SU-DHL-6 (cell line): ENCODE measurements at regions not wholly inside any gene's neighbourhood (a gene's known extent, or its start where the extent isn't known, plus 50 kb on each side); places are given as distances from the start of the nearest gene placed in this dataset.

Source experiments
- H2AFZ ChIP-seq: fragments of 200-600 bp; sonication (generic); 2 replicates; pipeline ENCODE4 v1.6.1; 2014; ENCODE audit warnings: low read depth, mild to moderate bottlenecking, moderate library complexity, mixed read lengths, antibody characterized with exemption, low read length; ENCODE audit not compliant: severe bottlenecking
- H3F3A ChIP-seq: fragments of 200-600 bp; shearing (Covaris generic); 2 replicates; pipeline ENCODE4 v1.6.0; 2016; ENCODE audit warnings: antibody characterized with exemption, mild to moderate bottlenecking; ENCODE audit not compliant: insufficient read depth
- H3K27ac ChIP-seq: fragments of 200-600 bp; sonication (generic); 2 replicates; pipeline ENCODE4 v1.5.1; 2016; ENCODE audit warnings: low read depth, mild to moderate bottlenecking, low read length, moderate library complexity, mixed read lengths
- H3K27me3 ChIP-seq: fragments of 200-600 bp; sonication (generic), shearing (Covaris generic); 2 replicates; pipeline ENCODE4 v1.6.0; 2014; ENCODE audit warnings: mild to moderate bottlenecking, low read length
- H3K36me3 ChIP-seq: fragments of 200-600 bp; sonication (generic); 2 replicates; pipeline ENCODE4 v1.6.1; 2014; ENCODE audit warnings: mild to moderate bottlenecking, low read length, mixed read lengths
- H3K4me2 ChIP-seq: fragments of 300-600, 200-600 bp; shearing (Covaris generic), sonication (generic); 2 replicates; pipeline ENCODE4 v1.6.0; 2014; ENCODE audit warnings: low read length, low read depth, mild to moderate bottlenecking; ENCODE audit not compliant: poor library complexity, severe bottlenecking
- H3K4me3 ChIP-seq: fragments of 200-600 bp; sonication (generic); 2 replicates; pipeline ENCODE4 v1.5.1; 2014; ENCODE audit warnings: antibody characterized with exemption, low read length, mild to moderate bottlenecking, mixed read lengths; ENCODE audit not compliant: insufficient read depth, poor library complexity, severe bottlenecking
- H3K79me2 ChIP-seq: fragments of 200-600 bp; sonication (generic); 2 replicates; pipeline ENCODE4 v1.6.1; 2014; ENCODE audit warnings: mild to moderate bottlenecking, low read length, moderate library complexity; ENCODE audit not compliant: insufficient read depth
- H3K9ac ChIP-seq: fragments of 200-600 bp; sonication (generic); 2 replicates; pipeline ENCODE4 v1.7.0; 2014; ENCODE audit warnings: mild to moderate bottlenecking, low read length
- H3K9me2 ChIP-seq: fragments of 200-600 bp; sonication (generic); replicated peaks from 2 replicates; pipeline ENCODE4 v1.6.1; 2014; ENCODE audit warnings: low read length; ENCODE audit not compliant: insufficient read depth
- H3K9me3 ChIP-seq: fragments of 200-600 bp; sonication (generic); 2 replicates; pipeline ENCODE4 v1.6.1; 2014; ENCODE audit warnings: low read length, mixed read lengths; ENCODE audit not compliant: insufficient read depth
- H4K20me1 ChIP-seq: fragments of 200-600 bp; sonication (generic); 2 replicates; pipeline ENCODE4 v1.6.1; 2014; ENCODE audit warnings: low read depth, mild to moderate bottlenecking, antibody characterized with exemption, low read length, moderate library complexity, mixed read lengths
- CTCF ChIP-seq: fragments of 200-600 bp; sonication (generic); IDR thresholded peaks from one replicate; pipeline ENCODE4 v1.5.1; 2017; ENCODE audit warnings: antibody characterized with exemption, mild to moderate bottlenecking, low read length, moderate library complexity; ENCODE audit not compliant: insufficient read depth, poor library complexity, severe bottlenecking
- EZH2phosphoT487 ChIP-seq: fragments of 200-600 bp; sonication (generic), shearing (Covaris generic); conservative IDR thresholded peaks from 2 replicates; pipeline ENCODE4 v1.6.1; 2018; ENCODE audit warnings: mild to moderate bottlenecking, antibody characterized with exemption, low read length, moderate library complexity, mixed read lengths

- no peaks in the 10 kb centered on the region for H3K79me2 ChIP-seq
- no peaks in the 10 kb centered on the region for H3K36me3 ChIP-seq
Measured at GRCh38 chr5:138626333-138626944, 51.2 kb upstream of the HSPA9 start.

GRCh38 chr5:138625134-138625533, 49.9 kb upstream of the HSPA9 start:
- Histone ChIP-seq H3K9me3 (no peaks in the 10 kb centered on the region), H3K4me3 (no peak overlapping the region), H3F3A (no peaks in the 10 kb centered on the region), H3K36me3 (no peaks in the 10 kb centered on the region), H3K9me2 (no peaks in the 10 kb centered on the region), H3K27ac (no peak overlapping the region), H3K79me2 (no peaks in the 10 kb centered on the region), H3K9ac (no peak overlapping the region), H3K4me2 (no peak overlapping the region), H4K20me1 (no peaks in the 10 kb centered on the region), H3K27me3 (no peaks in the 10 kb centered on the region), H2AFZ (no peak overlapping the region)
- no peak for TF ChIP-seq CTCF
- TF ChIP-seq EZH2phosphoT487, result no peak

More at GRCh38 chr5:138626333-138626944, 51.2 kb upstream of the HSPA9 start:
- no peak overlapping the region for H3K4me2 ChIP-seq
- no peaks in the 10 kb centered on the region for H4K20me1 ChIP-seq
- H3K9me2 ChIP-seq, result no peaks in the 10 kb centered on the region
- H3K27ac ChIP-seq, result no peak overlapping the region
- no peak overlapping the region for H3K4me3 ChIP-seq
- no peaks in the 10 kb centered on the region for H3K9me3 ChIP-seq
- H3K27me3 ChIP-seq, result no peaks in the 10 kb centered on the region
- no peak overlapping the region for H3K9ac ChIP-seq
- H3F3A ChIP-seq, result no peaks in the 10 kb centered on the region
- H2AFZ ChIP-seq, result no peak overlapping the region
- TF ChIP-seq CTCF (no peak), EZH2phosphoT487 (no peak)
